ENCODE measurements at regions not wholly inside any gene's neighbourhood (a gene's known extent, or its start where the extent isn't known, plus 50 kb on each side); places are given as distances from the start of the nearest gene placed in this dataset.

- TF ChIP-seq, protein P1, sequence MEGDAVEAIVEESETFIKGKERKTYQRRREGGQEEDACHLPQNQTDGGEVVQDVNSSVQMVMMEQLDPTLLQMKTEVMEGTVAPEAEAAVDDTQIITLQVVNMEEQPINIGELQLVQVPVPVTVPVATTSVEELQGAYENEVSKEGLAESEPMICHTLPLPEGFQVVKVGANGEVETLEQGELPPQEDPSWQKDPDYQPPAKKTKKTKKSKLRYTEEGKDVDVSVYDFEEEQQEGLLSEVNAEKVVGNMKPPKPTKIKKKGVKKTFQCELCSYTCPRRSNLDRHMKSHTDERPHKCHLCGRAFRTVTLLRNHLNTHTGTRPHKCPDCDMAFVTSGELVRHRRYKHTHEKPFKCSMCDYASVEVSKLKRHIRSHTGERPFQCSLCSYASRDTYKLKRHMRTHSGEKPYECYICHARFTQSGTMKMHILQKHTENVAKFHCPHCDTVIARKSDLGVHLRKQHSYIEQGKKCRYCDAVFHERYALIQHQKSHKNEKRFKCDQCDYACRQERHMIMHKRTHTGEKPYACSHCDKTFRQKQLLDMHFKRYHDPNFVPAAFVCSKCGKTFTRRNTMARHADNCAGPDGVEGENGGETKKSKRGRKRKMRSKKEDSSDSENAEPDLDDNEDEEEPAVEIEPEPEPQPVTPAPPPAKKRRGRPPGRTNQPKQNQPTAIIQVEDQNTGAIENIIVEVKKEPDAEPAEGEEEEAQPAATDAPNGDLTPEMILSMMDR (conservative IDR thresholded peaks at IDR 0.05; ENCODE audit: low read length) = no peak
- TF ChIP-seq EZH2phosphoT487 (IDR thresholded peaks at IDR 0.05; ENCODE audit: borderline replicate concordance) = no peak
Observed at GRCh38 chr4:22573198-22573597, 57.3 kb upstream of the ADGRA3 start.
